Lung (tissue), 11 donors: ENCODE measurements at regions not wholly inside any gene's neighbourhood (a gene's known extent, or its start where the extent isn't known, plus 50 kb on each side); places are given as distances from the start of the nearest gene placed in this dataset.
"Not testable (repeated sequence)": the region's sequence is repeated elsewhere in the genome, so short reads cannot be mapped to it uniquely, and the experiment has no call there.

ENCODE experiments used
- ATAC-seq: fragments of 200-7000 bp; cut with Tn5 transposase; one replicate; pipeline ENCODE4 v1.9.1; 2020; ENCODE audit warnings: moderate number of reproducible peaks; ENCODE audit not compliant: insufficient read depth, low FRiP score
- DNase-seq, 3 donors: peaks; one replicate each; pipeline ENCODE4 v3.0.0-alpha.2; 2013 to 2017
- H3K27ac ChIP-seq, 2 donors: one replicate each; pipeline ENCODE4 v1.5.1; 2013; ENCODE audit warnings: mild to moderate bottlenecking in 2 of 2, moderate library complexity in 2 of 2, control low read depth in 1 of 2, inconsistent platforms in 1 of 2, low read depth in 1 of 2, low read length in 1 of 2
- H3K27me3 ChIP-seq, 3 donors: one replicate each; pipeline ENCODE4 v1.5.1; 2013; ENCODE audit warnings: low read length in 2 of 3; ENCODE audit not compliant: control insufficient read depth in 3 of 3, insufficient read depth in 3 of 3
- H3K36me3 ChIP-seq, 4 donors: one replicate each; pipeline ENCODE4 v1.5.1; 2013; ENCODE audit warnings: low read length in 4 of 4, mild to moderate bottlenecking in 1 of 4, moderate library complexity in 1 of 4; ENCODE audit not compliant: control insufficient read depth in 4 of 4, insufficient read depth in 4 of 4
- H3K4me1 ChIP-seq, 5 donors: one replicate each; pipeline ENCODE4 v1.5.1; 2013; ENCODE audit warnings: low read length in 5 of 5, mild to moderate bottlenecking in 2 of 5, moderate library complexity in 1 of 5; ENCODE audit not compliant: control insufficient read depth in 5 of 5, insufficient read depth in 5 of 5
- H3K4me3 ChIP-seq: one replicate; pipeline ENCODE4 v1.5.1; 2013; ENCODE audit warnings: mild to moderate bottlenecking, control low read depth, moderate library complexity
- H3K9ac ChIP-seq, 2 donors: one replicate each; pipeline ENCODE4 v1.5.1; 2013; ENCODE audit warnings: low read length in 2 of 2, control low read depth in 1 of 2; ENCODE audit not compliant: insufficient read depth in 1 of 2
- H3K9me3 ChIP-seq, 4 donors: one replicate each; pipeline ENCODE4 v1.5.1; 2013; ENCODE audit warnings: low read length in 3 of 4, mild to moderate bottlenecking in 1 of 4, moderate library complexity in 1 of 4; ENCODE audit not compliant: control insufficient read depth in 4 of 4, insufficient read depth in 3 of 4
- WGBS, 2 donors: extraction: QIAGEN DNeasy Blood & Tissue Kit; methylation state at CpG; one replicate each; pipeline ENCODE4 v1.1.7; 2013; 5-methylcytosine and 5-hydroxymethylcytosine counted together
- TF ChIP-seq, protein P1 (sequence below): IDR thresholded peaks from 2 replicates; pipeline ENCODE4 v1.5.1; 2012; ENCODE audit warnings: mild to moderate bottlenecking; ENCODE audit errors: control extremely low read depth, extremely low read depth
- donor health status: control.
- donor health status: control.
- donor health status: Bipolar disorder and iron deficiency.
- donor health status: healthy.
- donor health status: DM: yes; HTN: yes; CAD: no.

DNA sequence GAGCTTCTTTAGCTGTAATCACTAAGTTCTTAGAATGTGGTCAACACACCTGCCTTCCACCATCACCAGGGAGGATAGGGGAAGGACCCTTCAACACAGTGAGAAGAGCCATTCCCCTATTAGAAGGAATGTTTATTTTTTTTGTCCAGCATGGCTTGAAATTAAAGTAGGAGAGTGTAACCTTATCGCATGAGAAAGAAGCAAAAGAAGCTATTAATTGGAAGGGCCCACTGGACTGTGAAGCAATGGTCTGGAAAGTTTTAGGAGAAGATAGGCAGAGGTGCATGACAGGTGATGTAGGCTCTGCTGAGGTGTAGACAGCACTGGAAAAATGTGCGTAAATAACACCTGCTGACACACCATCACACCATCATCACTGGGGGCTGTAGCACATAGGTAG is 1526.0 kb downstream of the MAT2B start:
- DNase-seq (no peak), ATAC-seq (no peak)
- 97 to 99% methylated on average over 2 of the region's 2 CpGs for WGBS, 2 donors
- H3K9ac ChIP-seq, result no peak overlapping the region
- TF ChIP-seq, protein P1, sequence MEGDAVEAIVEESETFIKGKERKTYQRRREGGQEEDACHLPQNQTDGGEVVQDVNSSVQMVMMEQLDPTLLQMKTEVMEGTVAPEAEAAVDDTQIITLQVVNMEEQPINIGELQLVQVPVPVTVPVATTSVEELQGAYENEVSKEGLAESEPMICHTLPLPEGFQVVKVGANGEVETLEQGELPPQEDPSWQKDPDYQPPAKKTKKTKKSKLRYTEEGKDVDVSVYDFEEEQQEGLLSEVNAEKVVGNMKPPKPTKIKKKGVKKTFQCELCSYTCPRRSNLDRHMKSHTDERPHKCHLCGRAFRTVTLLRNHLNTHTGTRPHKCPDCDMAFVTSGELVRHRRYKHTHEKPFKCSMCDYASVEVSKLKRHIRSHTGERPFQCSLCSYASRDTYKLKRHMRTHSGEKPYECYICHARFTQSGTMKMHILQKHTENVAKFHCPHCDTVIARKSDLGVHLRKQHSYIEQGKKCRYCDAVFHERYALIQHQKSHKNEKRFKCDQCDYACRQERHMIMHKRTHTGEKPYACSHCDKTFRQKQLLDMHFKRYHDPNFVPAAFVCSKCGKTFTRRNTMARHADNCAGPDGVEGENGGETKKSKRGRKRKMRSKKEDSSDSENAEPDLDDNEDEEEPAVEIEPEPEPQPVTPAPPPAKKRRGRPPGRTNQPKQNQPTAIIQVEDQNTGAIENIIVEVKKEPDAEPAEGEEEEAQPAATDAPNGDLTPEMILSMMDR, result no peak
- H3K27ac ChIP-seq, result no peak overlapping the region
- H3K4me3 ChIP-seq, result no peak overlapping the region
- peaks cover 0 to 1% (median 0%) of the 10 kb centered on the region in 4 donors for H3K9me3 ChIP-seq
- H3K27me3 ChIP-seq, result no peaks in the 10 kb centered on the region
- H3K4me1 ChIP-seq, result peaks cover 0 to 1% (median 0%) of the 10 kb centered on the region in 5 donors
- H3K36me3 ChIP-seq, result no peaks in the 10 kb centered on the region

DNA sequence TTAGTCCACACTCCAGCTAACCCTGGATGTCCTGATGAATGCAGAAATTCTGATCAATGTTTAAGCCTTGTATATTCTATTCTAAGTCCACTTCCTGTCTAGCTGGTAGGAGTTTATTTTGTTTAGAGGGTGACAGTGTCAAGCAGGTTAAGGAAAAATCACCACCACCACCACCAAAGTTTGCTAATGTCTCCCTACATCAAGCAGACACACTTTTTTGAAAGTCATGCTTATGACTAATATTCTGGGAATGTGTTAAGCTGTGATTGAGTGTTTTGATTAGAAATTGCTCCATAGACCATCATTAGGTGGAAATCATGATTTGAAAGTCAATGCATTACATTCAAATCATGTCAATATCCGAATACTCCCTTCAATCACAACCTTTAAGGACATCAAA is 1530.1 kb downstream of the MAT2B start:
- H3K36me3 ChIP-seq, result no peaks in the 10 kb centered on the region
- TF ChIP-seq, protein P1, result no peak
- H3K4me3 ChIP-seq, result no peak overlapping the region
- H3K27me3 ChIP-seq, result no peaks in the 10 kb centered on the region
- 83 to 91% methylated on average over 1 of the region's 1 CpG for WGBS, 2 donors
- H3K9me3 ChIP-seq, result no peaks in the 10 kb centered on the region
- H3K4me1 ChIP-seq, result no peaks in the 10 kb centered on the region
- ATAC-seq (no peak), DNase-seq (no peak)
- H3K9ac ChIP-seq, result no peak overlapping the region
- no peak overlapping the region for H3K27ac ChIP-seq

DNA sequence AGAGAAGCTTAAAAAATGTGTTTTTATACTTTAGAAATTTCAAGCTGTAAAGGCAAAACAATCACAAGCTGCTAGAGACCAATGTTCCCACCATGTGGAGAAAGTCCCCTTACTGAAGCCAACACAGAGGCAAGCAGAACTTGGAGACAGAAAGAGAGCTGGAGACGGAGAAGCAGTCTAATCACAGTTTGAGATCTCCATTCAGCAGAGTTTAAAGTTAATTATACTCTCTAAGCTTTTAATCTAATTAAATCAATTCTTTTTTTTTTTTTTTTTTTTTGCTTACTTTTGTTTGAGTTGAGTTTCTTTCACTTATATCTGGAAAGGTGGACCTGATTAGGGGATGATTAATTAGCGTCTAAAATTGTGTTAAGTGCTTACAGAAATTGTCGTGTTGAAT is 1534.3 kb downstream of the MAT2B start:
- H3K36me3 ChIP-seq, result no peaks in the 10 kb centered on the region
- no peak overlapping the region for H3K27ac ChIP-seq
- DNase-seq, result no peak
- H3K4me1 ChIP-seq, result no peaks in the 10 kb centered on the region
- no peaks in the 10 kb centered on the region for H3K9me3 ChIP-seq
- no peak overlapping the region for H3K4me3 ChIP-seq
- TF ChIP-seq, protein P1, result no peak
- no peak overlapping the region for H3K9ac ChIP-seq
- no peaks in the 10 kb centered on the region for H3K27me3 ChIP-seq
- WGBS, 2 donors, result 86 to 91% methylated on average over 3 of the region's 3 CpGs
- ATAC-seq, result no peak

DNA sequence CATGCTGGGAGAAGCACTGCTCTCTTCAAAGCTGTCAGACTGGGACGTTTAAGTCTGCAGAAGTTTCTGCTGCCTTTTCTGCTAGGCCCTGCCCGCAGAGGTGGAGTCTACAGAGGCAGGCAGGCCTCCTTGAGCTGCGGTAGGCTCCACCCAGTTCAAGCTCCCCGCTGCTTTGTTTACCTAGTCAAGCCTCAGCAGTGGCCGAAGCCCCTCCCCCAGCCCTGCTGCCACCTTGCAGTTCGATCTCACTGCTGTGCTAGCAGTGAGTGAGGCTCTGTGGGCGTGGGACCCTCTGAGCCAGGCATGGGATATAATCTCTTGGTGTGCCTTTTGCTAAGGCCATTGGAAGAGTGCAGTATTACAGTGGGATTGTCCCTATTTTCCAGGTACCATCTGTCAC is 1540.5 kb downstream of the MAT2B start:
- not testable (repeated sequence) for H3K27ac ChIP-seq, H3K9ac ChIP-seq, DNase-seq, H3K27me3 ChIP-seq, H3K4me1 ChIP-seq, H3K9me3 ChIP-seq, ATAC-seq, H3K36me3 ChIP-seq, H3K4me3 ChIP-seq
- 85 to 93% methylated on average over 7 of the region's 7 CpGs for WGBS, 2 donors
